ENCODE measurements at regions not wholly inside any gene's neighbourhood (a gene's known extent, or its start where the extent isn't known, plus 50 kb on each side); places are given as distances from the start of the nearest gene placed in this dataset.

DNA sequence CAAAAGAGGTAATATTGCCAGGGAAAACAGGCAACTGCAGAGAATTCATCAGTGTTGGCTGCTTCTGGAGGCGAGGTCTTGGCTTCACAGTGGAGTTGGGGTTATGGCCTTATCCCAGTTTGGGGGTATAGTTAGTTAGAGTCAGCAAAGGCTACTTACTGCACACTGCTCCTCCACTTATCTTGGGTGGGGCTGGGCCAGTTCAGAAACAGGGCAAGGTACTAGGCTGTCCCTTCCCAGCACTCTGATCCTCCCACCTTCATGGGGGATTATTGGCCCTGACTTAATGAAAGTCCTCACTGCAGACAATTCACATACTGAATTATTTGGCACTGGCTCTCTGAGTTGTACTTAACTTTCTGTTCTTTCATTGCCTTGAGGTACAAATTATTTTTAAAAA, 189.6 kb downstream of the NRIP1 start:
- H3K9me3 ChIP-seq (ENCODE audit: insufficient read depth, low read depth): 0 out of 2 replicates have a peak, but pooled peaks cover 4% of the 10 kb centered on the region
- no peak overlapping the region for H3K27ac ChIP-seq
- H3K4me1 ChIP-seq (replicated peaks; ENCODE audit: insufficient read depth): peaks cover 81% of the 10 kb centered on the region
- TF ChIP-seq EZH2 (IDR thresholded peaks at IDR 0.05; ENCODE audit: low read depth): no peak
- TF ChIP-seq CTCF (conservative IDR thresholded peaks at IDR 0.05): no peak
- ChIA-PET POLR2A (ENCODE audit: unreplicated experiment) (no interaction called here), CTCF (no interaction called here)
- no peak overlapping the region for H3K4me3 ChIP-seq
- no peak for DNase-seq
- no peaks in the 10 kb centered on the region for H3K79me2 ChIP-seq (ENCODE audit: low read depth)
- no peaks in the 10 kb centered on the region for H4K20me1 ChIP-seq (ENCODE audit: insufficient read depth)
- H3K27me3 ChIP-seq (ENCODE audit: insufficient read depth, low read depth): no peaks in the 10 kb centered on the region
- BruUV-seq (replicated peaks): no TSS peak
- H2AFZ ChIP-seq: no peak overlapping the region
- H3K36me3 ChIP-seq (ENCODE audit: low read depth): no peaks in the 10 kb centered on the region
- no peak overlapping the region for H3K4me2 ChIP-seq
- peaks cover 24% of the 10 kb centered on the region for H3F3A ChIP-seq (ENCODE audit: insufficient read depth, low read depth)
- no peaks in the 10 kb centered on the region for H3K9me2 ChIP-seq (ENCODE audit: insufficient read depth)
- intact Hi-C loops (cut with micrococcal nuclease; ENCODE audit: unreplicated experiment): loop anchor here (5.0 kb wide), 1 partner anchor 187 kb away; the partner anchor contains the start of gene NRIP1

- intact Hi-C loops (cut with micrococcal nuclease; ENCODE audit: unreplicated experiment): no loop called here
- Histone ChIP-seq H4K20me1 (ENCODE audit: insufficient read depth) (no peaks in the 10 kb centered on the region), H3K27ac (peak overlapping the region; percentile 35; the same call in 1 of the 2 replicates), H3K4me2 (peak overlapping the region; percentile 14; the same call in 1 of the 2 replicates), H3K79me2 (ENCODE audit: low read depth) (no peaks in the 10 kb centered on the region), H3K36me3 (ENCODE audit: low read depth) (no peaks in the 10 kb centered on the region), H3K9me3 (ENCODE audit: insufficient read depth, low read depth) (0 out of 2 replicates have a peak, but pooled peaks cover 9% of the 10 kb centered on the region), H3K27me3 (ENCODE audit: insufficient read depth, low read depth) (no peaks in the 10 kb centered on the region), H3K4me1 (replicated peaks; ENCODE audit: insufficient read depth) (peaks cover 75% of the 10 kb centered on the region), H3F3A (ENCODE audit: insufficient read depth, low read depth) (peaks cover 24% of the 10 kb centered on the region), H3K4me3 (no peak overlapping the region), H2AFZ (no peak overlapping the region), H3K9me2 (ENCODE audit: insufficient read depth) (no peaks in the 10 kb centered on the region)
- no peak for TF ChIP-seq EZH2 (IDR thresholded peaks at IDR 0.05; ENCODE audit: low read depth)
- TF ChIP-seq CTCF (conservative IDR thresholded peaks at IDR 0.05): no peak
- ChIA-PET CTCF (no interaction called here), POLR2A (ENCODE audit: unreplicated experiment) (no interaction called here)
- BruUV-seq (replicated peaks): no TSS peak
- no peak for DNase-seq
Measured at GRCh38 chr21:14874379-14874778, 190.4 kb downstream of the NRIP1 start.

DNA sequence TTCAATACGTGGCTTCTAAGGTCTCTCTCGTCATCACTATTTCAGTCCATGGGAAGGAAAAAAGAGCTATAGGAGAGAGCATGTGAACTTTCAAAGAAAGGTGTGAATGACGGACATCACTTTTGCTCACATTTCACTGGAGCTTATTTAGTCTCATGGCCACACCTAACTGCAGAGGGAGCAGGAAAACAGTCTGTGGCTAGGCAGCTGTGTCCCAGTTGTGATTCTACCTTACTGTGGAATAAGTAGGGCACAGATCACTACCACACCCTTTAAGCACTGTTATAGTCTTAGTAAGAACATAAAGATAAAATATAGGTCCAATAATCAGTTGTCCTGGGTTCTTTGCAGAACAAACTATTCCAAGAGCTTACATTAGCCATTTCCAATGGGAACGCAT, 192.9 kb downstream of the NRIP1 start:
- intact Hi-C loops (cut with micrococcal nuclease; ENCODE audit: unreplicated experiment): no loop called here
- Histone ChIP-seq H3K27me3 (ENCODE audit: insufficient read depth, low read depth) (no peaks in the 10 kb centered on the region), H3K4me3 (no peak overlapping the region), H3K27ac (no peak overlapping the region), H3K36me3 (ENCODE audit: low read depth) (no peaks in the 10 kb centered on the region), H3F3A (ENCODE audit: insufficient read depth, low read depth) (peaks cover 2% of the 10 kb centered on the region), H3K9me3 (ENCODE audit: insufficient read depth, low read depth) (0 out of 2 replicates have a peak, but pooled peaks cover 9% of the 10 kb centered on the region), H4K20me1 (ENCODE audit: insufficient read depth) (no peaks in the 10 kb centered on the region), H3K9me2 (ENCODE audit: insufficient read depth) (no peaks in the 10 kb centered on the region), H3K4me1 (replicated peaks; ENCODE audit: insufficient read depth) (peaks cover 50% of the 10 kb centered on the region), H2AFZ (no peak overlapping the region), H3K79me2 (ENCODE audit: low read depth) (no peaks in the 10 kb centered on the region), H3K4me2 (no peak overlapping the region)
- DNase-seq: no peak
- POLR2A ChIA-PET (ENCODE audit: unreplicated experiment): interaction anchor here (0.6 kb wide), 1 partner anchor 1956 kb away, joined by 13 read pairs; no protein-coding TSS in a partner anchor
- BruUV-seq (replicated peaks): no TSS peak
- CTCF ChIA-PET: no interaction called here
- TF ChIP-seq EZH2 (IDR thresholded peaks at IDR 0.05; ENCODE audit: low read depth): no peak
- no peak for TF ChIP-seq CTCF (conservative IDR thresholded peaks at IDR 0.05)
